ENCODE measurements at regions not wholly inside any gene's neighbourhood (a gene's known extent, or its start where the extent isn't known, plus 50 kb on each side); places are given as distances from the start of the nearest gene placed in this dataset.

- Histone ChIP-seq H2AFZ (replicated peaks) (no peak overlapping the region), H3K4me3 (no peak overlapping the region), H3K9me3 (ENCODE audit: low read depth) (no peaks in the 10 kb centered on the region), H3K79me2 (ENCODE audit: low read depth) (no peaks in the 10 kb centered on the region), H3K4me1 (no peaks in the 10 kb centered on the region), H3K27ac (no peak overlapping the region), H3K27me3 (no peaks in the 10 kb centered on the region), H3K36me3 (no peaks in the 10 kb centered on the region), H3F3A (ENCODE audit: low read depth) (no peaks in the 10 kb centered on the region), H3K4me2 (no peak overlapping the region), H4K20me1 (ENCODE audit: low read depth) (no peaks in the 10 kb centered on the region), H3K9ac (no peak overlapping the region)
- no peak for TF ChIP-seq EZH2phosphoT487 (IDR thresholded peaks at IDR 0.05)
- no peak for TF ChIP-seq EZH2 (IDR thresholded peaks at IDR 0.05)
- TF ChIP-seq CTCF (IDR thresholded peaks at IDR 0.05) = no peak
- Mint-ChIP-seq H3K27ac (no peak overlapping the region), H3K36me3 (no peaks in the 10 kb centered on the region), H3K4me1 (peaks cover 11% of the 10 kb centered on the region), H3K9me3 (no peaks in the 10 kb centered on the region), H3K27me3 (ENCODE audit: insufficient read depth, low read depth) (no peaks in the 10 kb centered on the region), H3K4me3 (no peak overlapping the region)
- DNase-seq (ENCODE audit: low spot score) = no peak
Observed at GRCh38 chr13:90808838-90809237, 538.6 kb upstream of the MIR17HG start.

- Histone ChIP-seq H3K4me1 (no peaks in the 10 kb centered on the region), H3K9me3 (ENCODE audit: low read depth) (no peaks in the 10 kb centered on the region), H3K27ac (no peak overlapping the region), H3K4me2 (no peak overlapping the region), H3K36me3 (no peaks in the 10 kb centered on the region), H4K20me1 (ENCODE audit: low read depth) (no peaks in the 10 kb centered on the region), H3K27me3 (no peaks in the 10 kb centered on the region), H3K4me3 (no peak overlapping the region), H3K79me2 (ENCODE audit: low read depth) (no peaks in the 10 kb centered on the region), H2AFZ (replicated peaks) (no peak overlapping the region), H3K9ac (no peak overlapping the region), H3F3A (ENCODE audit: low read depth) (no peaks in the 10 kb centered on the region)
- DNase-seq (ENCODE audit: low spot score) = no peak
- Mint-ChIP-seq H3K4me1 (no peaks in the 10 kb centered on the region), H3K27me3 (ENCODE audit: insufficient read depth, low read depth) (peaks cover 3% of the 10 kb centered on the region), H3K27ac (no peak overlapping the region), H3K36me3 (no peaks in the 10 kb centered on the region), H3K4me3 (no peak overlapping the region), H3K9me3 (peaks cover 3% of the 10 kb centered on the region)
- TF ChIP-seq EZH2phosphoT487 (IDR thresholded peaks at IDR 0.05) (no peak), EZH2 (IDR thresholded peaks at IDR 0.05) (no peak), CTCF (IDR thresholded peaks at IDR 0.05) (no peak)
Observed at GRCh38 chr13:90824032-90824431, 523.5 kb upstream of the MIR17HG start.

- H4K20me1 ChIP-seq (ENCODE audit: low read depth) = no peaks in the 10 kb centered on the region
- TF ChIP-seq EZH2 (IDR thresholded peaks at IDR 0.05) (no peak), CTCF (IDR thresholded peaks at IDR 0.05) (no peak), EZH2phosphoT487 (IDR thresholded peaks at IDR 0.05) (no peak)
- no peak overlapping the region for H3K27ac Mint-ChIP-seq
- no peak overlapping the region for H3K4me2 ChIP-seq
- H3K9ac ChIP-seq = no peak overlapping the region
- no peaks in the 10 kb centered on the region for H3K9me3 ChIP-seq (ENCODE audit: low read depth)
- H2AFZ ChIP-seq (replicated peaks) = no peak overlapping the region
- H3K27me3 ChIP-seq = no peaks in the 10 kb centered on the region
- H3K36me3 ChIP-seq = no peaks in the 10 kb centered on the region
- no peaks in the 10 kb centered on the region for H3K4me1 Mint-ChIP-seq
- no peak for DNase-seq (ENCODE audit: low spot score)
- peaks cover 3% of the 10 kb centered on the region for H3K27me3 Mint-ChIP-seq (ENCODE audit: insufficient read depth, low read depth)
- H3K79me2 ChIP-seq (ENCODE audit: low read depth) = no peaks in the 10 kb centered on the region
- no peaks in the 10 kb centered on the region for H3K36me3 Mint-ChIP-seq
- peaks cover 3% of the 10 kb centered on the region for H3K9me3 Mint-ChIP-seq
- H3K27ac ChIP-seq = no peak overlapping the region
- H3K4me3 Mint-ChIP-seq = no peak overlapping the region
- H3F3A ChIP-seq (ENCODE audit: low read depth) = no peaks in the 10 kb centered on the region
- no peaks in the 10 kb centered on the region for H3K4me1 ChIP-seq
- no peak overlapping the region for H3K4me3 ChIP-seq
Observed at GRCh38 chr13:90826688-90827087, 520.8 kb upstream of the MIR17HG start.

GRCh38 chr13:90830782-90831181 lies 516.7 kb upstream of the MIR17HG start:
- Mint-ChIP-seq H3K9me3 (peaks cover 3% of the 10 kb centered on the region), H3K36me3 (no peaks in the 10 kb centered on the region), H3K27me3 (ENCODE audit: insufficient read depth, low read depth) (peaks cover 3% of the 10 kb centered on the region), H3K4me3 (no peak overlapping the region), H3K4me1 (no peaks in the 10 kb centered on the region), H3K27ac (no peak overlapping the region)
- Histone ChIP-seq H3K27me3 (no peaks in the 10 kb centered on the region), H3K27ac (no peak overlapping the region), H3K79me2 (ENCODE audit: low read depth) (no peaks in the 10 kb centered on the region), H4K20me1 (ENCODE audit: low read depth) (no peaks in the 10 kb centered on the region), H2AFZ (replicated peaks) (no peak overlapping the region), H3K4me3 (no peak overlapping the region), H3K4me2 (no peak overlapping the region), H3K9me3 (ENCODE audit: low read depth) (no peaks in the 10 kb centered on the region), H3F3A (ENCODE audit: low read depth) (no peaks in the 10 kb centered on the region), H3K36me3 (no peaks in the 10 kb centered on the region), H3K9ac (no peak overlapping the region), H3K4me1 (no peaks in the 10 kb centered on the region)
- no peak for TF ChIP-seq EZH2phosphoT487 (IDR thresholded peaks at IDR 0.05)
- TF ChIP-seq EZH2 (IDR thresholded peaks at IDR 0.05) = no peak
- TF ChIP-seq CTCF (IDR thresholded peaks at IDR 0.05) = no peak
- DNase-seq (ENCODE audit: low spot score) = no peak

All from neural progenitor cell (in vitro differentiated cells).